ENCODE measurements at regions not wholly inside any gene's neighbourhood (a gene's known extent, or its start where the extent isn't known, plus 50 kb on each side); places are given as distances from the start of the nearest gene placed in this dataset.
A peak's percentile ranks its signal among the peaks of the same experiment; 100 is the strongest.

DNA sequence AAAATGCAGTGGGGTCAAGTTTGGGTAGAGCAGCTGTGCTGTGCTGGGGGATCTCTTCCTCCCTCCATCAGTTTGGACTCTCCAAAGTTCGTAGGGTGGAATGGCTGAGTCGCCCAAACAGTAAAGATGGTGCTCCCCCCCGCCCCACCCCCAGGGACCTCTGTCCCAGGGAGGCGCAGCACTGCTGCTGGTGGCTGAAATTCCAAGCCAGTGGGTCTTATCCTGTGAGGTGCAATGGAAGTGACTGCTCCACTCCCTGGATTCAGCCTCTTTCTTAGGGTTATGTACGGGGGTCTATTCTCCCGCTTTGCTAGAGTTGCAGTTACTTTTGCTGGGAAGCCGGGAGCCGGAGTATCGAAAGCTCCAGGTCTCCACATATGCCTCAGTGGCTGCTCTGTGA is 97.5 kb upstream of the CTAGE1 start:
- Mint-ChIP-seq H3K36me3 (no peaks in the 10 kb centered on the region), H3K9me3 (peaks cover 0 to 6% (median 0%) of the 10 kb centered on the region in 8 donors), H3K27ac (no peak overlapping the region), H3K27me3 (peaks cover 0 to 3% of the 10 kb centered on the region in 2 donors), H3K4me1 (no peaks in the 10 kb centered on the region), H3K4me3 (no peak overlapping the region)
- Histone ChIP-seq H3K27me3 (ENCODE audit: insufficient read depth, low read length) (no peaks in the 10 kb centered on the region), H3K4me3 (ENCODE audit: low read length in 2 of 2) (no peak overlapping the region), H3K36me3 (ENCODE audit: insufficient read depth, low read length) (no peaks in the 10 kb centered on the region), H3K27ac (ENCODE audit: low read depth, low read length) (no peak overlapping the region), H3K9me3 (ENCODE audit: control insufficient read depth in 1 of 2, low read length in 2 of 2) (no peaks in the 10 kb centered on the region), H3K4me1 (ENCODE audit: insufficient read depth, low read length) (no peaks in the 10 kb centered on the region)
- ChIA-PET POLR2A (ENCODE audit: partially characterized antibody) (no interaction called here), CTCF (ENCODE audit: partially characterized antibody) (no interaction called here)
- no peak for DNase-seq
- intact Hi-C loops (cut with micrococcal nuclease): loop anchor here (10.0 kb wide), 1 partner anchor 60 kb away; no protein-coding TSS in a partner anchor

DNA sequence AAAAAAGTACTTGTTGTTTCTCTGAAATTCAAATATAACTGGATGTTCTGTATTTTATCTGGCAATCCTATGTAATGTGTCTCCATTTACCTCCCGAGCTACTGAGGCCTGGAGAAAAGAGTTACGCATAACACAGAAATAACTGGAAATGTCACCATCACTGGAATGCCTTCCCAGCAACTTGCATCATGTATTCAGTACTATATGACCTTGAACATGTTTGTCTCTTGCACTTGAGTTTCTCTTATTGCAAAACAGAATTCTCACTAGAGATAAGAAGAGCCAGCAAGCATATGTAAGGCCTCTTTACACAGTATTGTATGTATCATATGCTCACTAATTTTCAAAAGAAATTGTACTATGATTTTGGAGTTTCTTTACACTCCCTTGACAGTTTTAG is 99.6 kb upstream of the CTAGE1 start:
- intact Hi-C loops (cut with micrococcal nuclease): loop anchor here (10.0 kb wide), 1 partner anchor 57 kb away; no protein-coding TSS in a partner anchor
- H3K27me3 Mint-ChIP-seq: peaks cover 0 to 8% of the 10 kb centered on the region in 2 donors
- no peak for DNase-seq
- H3K4me3 Mint-ChIP-seq: no peak overlapping the region
- no peaks in the 10 kb centered on the region for H3K4me1 Mint-ChIP-seq
- no peak overlapping the region for H3K27ac Mint-ChIP-seq
- Histone ChIP-seq H3K27me3 (ENCODE audit: insufficient read depth, low read length) (no peaks in the 10 kb centered on the region), H3K4me1 (ENCODE audit: insufficient read depth, low read length) (no peaks in the 10 kb centered on the region), H3K36me3 (ENCODE audit: insufficient read depth, low read length) (no peaks in the 10 kb centered on the region), H3K27ac (ENCODE audit: low read depth, low read length) (no peak overlapping the region), H3K4me3 (ENCODE audit: low read length in 2 of 2) (no peak overlapping the region), H3K9me3 (ENCODE audit: control insufficient read depth in 1 of 2, low read length in 2 of 2) (no peaks in the 10 kb centered on the region)
- CTCF ChIA-PET (ENCODE audit: partially characterized antibody): no interaction called here
- H3K9me3 Mint-ChIP-seq: peaks cover 0 to 6% (median 0%) of the 10 kb centered on the region in 8 donors
- POLR2A ChIA-PET (ENCODE audit: partially characterized antibody): no interaction called here
- no peaks in the 10 kb centered on the region for H3K36me3 Mint-ChIP-seq

DNA sequence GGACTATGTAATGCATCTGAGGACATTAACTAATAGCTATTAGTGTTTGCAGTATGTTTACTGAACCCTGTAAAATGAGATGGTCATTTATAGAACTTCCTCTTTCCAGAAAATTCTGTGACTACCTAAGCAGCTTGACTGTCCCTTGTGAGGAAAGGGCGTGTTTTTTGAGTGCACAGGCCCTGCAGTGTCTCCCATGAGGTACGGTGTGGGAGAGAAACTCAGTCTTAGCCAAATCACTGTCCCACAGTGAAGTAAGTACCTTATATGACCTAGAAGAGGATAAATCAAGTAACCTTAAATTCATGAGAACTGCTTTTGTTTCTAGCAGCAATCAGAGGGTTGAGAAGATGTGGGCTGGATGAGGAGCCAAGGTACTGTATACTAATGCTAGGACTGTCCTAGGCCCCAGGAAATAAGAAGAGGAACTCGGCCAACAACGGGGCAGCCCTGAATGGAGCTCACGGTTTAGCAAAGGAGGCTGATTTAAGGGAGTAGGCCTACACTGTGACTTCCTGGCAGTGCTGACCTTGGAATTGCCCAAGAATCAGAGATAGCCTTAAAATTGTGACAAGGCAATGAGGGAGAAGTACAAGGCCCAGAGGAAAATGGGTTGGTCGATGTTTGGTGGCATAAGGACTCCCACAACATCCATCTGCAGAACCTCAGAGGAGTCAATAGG is 103.5 kb upstream of the CTAGE1 start:
- Histone ChIP-seq H3K36me3 (ENCODE audit: insufficient read depth, low read length) (no peaks in the 10 kb centered on the region), H3K27me3 (ENCODE audit: insufficient read depth, low read length) (no peaks in the 10 kb centered on the region), H3K4me1 (ENCODE audit: insufficient read depth, low read length) (no peaks in the 10 kb centered on the region), H3K4me3 (ENCODE audit: low read length in 2 of 2) (no peak overlapping the region), H3K9me3 (ENCODE audit: control insufficient read depth in 1 of 2, low read length in 2 of 2) (no peaks in the 10 kb centered on the region), H3K27ac (ENCODE audit: low read depth, low read length) (no peak overlapping the region)
- Mint-ChIP-seq H3K27ac (no peak overlapping the region), H3K36me3 (no peaks in the 10 kb centered on the region), H3K9me3 (peaks cover 0 to 5% (median 2%) of the 10 kb centered on the region in 8 donors), H3K4me3 (no peak overlapping the region), H3K4me1 (no peaks in the 10 kb centered on the region), H3K27me3 (peaks cover 0 to 7% of the 10 kb centered on the region in 2 donors)
- POLR2A ChIA-PET (ENCODE audit: partially characterized antibody): no interaction called here
- no peak for DNase-seq
- CTCF ChIA-PET (ENCODE audit: partially characterized antibody): no interaction called here
- intact Hi-C loops (cut with micrococcal nuclease): no loop called here

DNA sequence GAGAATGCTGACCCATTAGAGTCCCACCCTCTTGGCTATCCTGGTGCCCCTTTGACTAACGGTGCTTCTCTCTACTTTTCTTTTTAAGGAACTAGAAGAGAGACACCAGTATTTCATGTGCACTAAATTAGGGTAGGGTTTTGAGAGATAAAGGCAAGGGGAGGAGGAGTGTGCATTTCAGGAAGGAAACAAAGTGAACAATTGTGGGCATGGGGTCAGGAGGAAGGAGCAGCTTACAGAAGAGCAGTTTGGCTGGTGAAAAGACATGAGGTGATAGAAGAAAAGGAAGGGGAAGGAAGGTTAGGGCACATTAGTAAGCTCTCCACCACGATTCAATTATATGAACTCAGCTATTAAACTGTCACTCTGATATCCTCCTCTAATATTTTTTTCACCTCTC is 105.8 kb upstream of the CTAGE1 start:
- intact Hi-C loops (cut with micrococcal nuclease): no loop called here
- no peaks in the 10 kb centered on the region for H3K9me3 ChIP-seq (ENCODE audit: control insufficient read depth in 1 of 2, low read length in 2 of 2)
- H3K27ac Mint-ChIP-seq: peak overlapping the region in 1 of 7 donors; percentile 2
- H3K4me1 Mint-ChIP-seq: no peaks in the 10 kb centered on the region
- peaks cover 2 to 5% of the 10 kb centered on the region in 2 donors for H3K27me3 Mint-ChIP-seq
- no peak for DNase-seq
- CTCF ChIA-PET (ENCODE audit: partially characterized antibody): no interaction called here
- H3K4me3 Mint-ChIP-seq: no peak overlapping the region
- H3K36me3 Mint-ChIP-seq: no peaks in the 10 kb centered on the region
- POLR2A ChIA-PET (ENCODE audit: partially characterized antibody): no interaction called here
- no peaks in the 10 kb centered on the region for H3K36me3 ChIP-seq (ENCODE audit: insufficient read depth, low read length)
- H3K4me1 ChIP-seq (ENCODE audit: insufficient read depth, low read length): no peaks in the 10 kb centered on the region
- H3K4me3 ChIP-seq (ENCODE audit: low read length in 2 of 2): no peak overlapping the region
- H3K9me3 Mint-ChIP-seq: peaks cover 0 to 10% (median 6%) of the 10 kb centered on the region in 8 donors
- no peak overlapping the region for H3K27ac ChIP-seq (ENCODE audit: low read depth, low read length)
- no peaks in the 10 kb centered on the region for H3K27me3 ChIP-seq (ENCODE audit: insufficient read depth, low read length)

DNA sequence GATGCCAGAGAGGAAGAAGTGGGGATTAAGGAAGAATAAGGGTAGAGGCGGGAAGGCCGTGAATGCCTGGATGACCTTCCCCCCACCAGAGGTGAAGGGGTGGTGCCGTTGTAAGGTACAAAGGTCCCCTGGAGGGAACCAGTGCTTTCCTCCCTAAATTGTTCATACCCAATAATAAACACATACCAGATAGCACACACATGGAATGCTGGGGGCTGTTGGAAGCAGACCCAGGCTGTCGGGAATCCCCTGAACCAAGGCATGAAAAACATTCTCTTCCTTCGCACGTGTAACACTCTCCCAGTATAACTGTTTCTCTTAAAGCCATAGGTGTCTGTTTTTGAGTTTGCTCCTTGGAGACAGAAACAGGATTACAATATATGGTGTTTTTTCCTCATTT is 107.1 kb upstream of the CTAGE1 start:
- intact Hi-C loops (cut with micrococcal nuclease): no loop called here
- H3K4me1 Mint-ChIP-seq: no peaks in the 10 kb centered on the region
- H3K4me3 ChIP-seq (ENCODE audit: low read length in 2 of 2): no peak overlapping the region
- H3K27ac Mint-ChIP-seq: no peak overlapping the region
- peaks cover 2 to 5% of the 10 kb centered on the region in 2 donors for H3K27me3 Mint-ChIP-seq
- no peak overlapping the region for H3K4me3 Mint-ChIP-seq
- H3K27ac ChIP-seq (ENCODE audit: low read depth, low read length): no peak overlapping the region
- ChIA-PET POLR2A (ENCODE audit: partially characterized antibody) (no interaction called here), CTCF (ENCODE audit: partially characterized antibody) (no interaction called here)
- H3K9me3 Mint-ChIP-seq: peaks cover 0 to 11% (median 8%) of the 10 kb centered on the region in 8 donors
- no peaks in the 10 kb centered on the region for H3K4me1 ChIP-seq (ENCODE audit: insufficient read depth, low read length)
- H3K36me3 Mint-ChIP-seq: no peaks in the 10 kb centered on the region
- no peaks in the 10 kb centered on the region for H3K36me3 ChIP-seq (ENCODE audit: insufficient read depth, low read length)
- H3K27me3 ChIP-seq (ENCODE audit: insufficient read depth, low read length): no peaks in the 10 kb centered on the region
- no peak for DNase-seq
- H3K9me3 ChIP-seq (ENCODE audit: control insufficient read depth in 1 of 2, low read length in 2 of 2): no peaks in the 10 kb centered on the region

DNA sequence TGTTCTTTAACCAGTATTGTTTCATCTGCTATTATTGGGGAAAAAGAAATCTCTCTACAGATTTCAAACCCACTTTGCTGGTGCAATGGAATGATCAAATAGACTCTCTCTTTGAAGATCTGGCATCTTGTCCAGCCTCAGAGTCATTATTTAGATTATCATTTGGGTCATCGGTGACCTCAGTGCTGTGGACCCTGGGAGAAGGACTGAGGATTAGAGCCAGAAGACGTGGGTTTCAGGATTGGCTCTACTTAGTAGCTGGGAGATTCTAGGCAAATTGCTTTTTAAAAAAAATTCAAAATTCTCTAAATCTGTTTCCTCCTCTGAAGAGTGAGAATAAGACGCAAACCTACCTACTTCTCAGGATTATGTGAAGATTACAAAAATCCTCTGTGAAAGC is 107.6 kb upstream of the CTAGE1 start:
- Mint-ChIP-seq H3K4me3 (no peak overlapping the region), H3K4me1 (no peaks in the 10 kb centered on the region), H3K27ac (no peak overlapping the region), H3K27me3 (peaks cover 2 to 5% of the 10 kb centered on the region in 2 donors), H3K9me3 (peaks cover 0 to 11% (median 8%) of the 10 kb centered on the region in 8 donors), H3K36me3 (no peaks in the 10 kb centered on the region)
- Histone ChIP-seq H3K27me3 (ENCODE audit: insufficient read depth, low read length) (no peaks in the 10 kb centered on the region), H3K36me3 (ENCODE audit: insufficient read depth, low read length) (no peaks in the 10 kb centered on the region), H3K27ac (ENCODE audit: low read depth, low read length) (no peak overlapping the region), H3K9me3 (ENCODE audit: control insufficient read depth in 1 of 2, low read length in 2 of 2) (no peaks in the 10 kb centered on the region), H3K4me3 (ENCODE audit: low read length in 2 of 2) (no peak overlapping the region), H3K4me1 (ENCODE audit: insufficient read depth, low read length) (no peaks in the 10 kb centered on the region)
- CTCF ChIA-PET (ENCODE audit: partially characterized antibody): no interaction called here
- DNase-seq: no peak
- POLR2A ChIA-PET (ENCODE audit: partially characterized antibody): no interaction called here
- intact Hi-C loops (cut with micrococcal nuclease): no loop called here

DNA sequence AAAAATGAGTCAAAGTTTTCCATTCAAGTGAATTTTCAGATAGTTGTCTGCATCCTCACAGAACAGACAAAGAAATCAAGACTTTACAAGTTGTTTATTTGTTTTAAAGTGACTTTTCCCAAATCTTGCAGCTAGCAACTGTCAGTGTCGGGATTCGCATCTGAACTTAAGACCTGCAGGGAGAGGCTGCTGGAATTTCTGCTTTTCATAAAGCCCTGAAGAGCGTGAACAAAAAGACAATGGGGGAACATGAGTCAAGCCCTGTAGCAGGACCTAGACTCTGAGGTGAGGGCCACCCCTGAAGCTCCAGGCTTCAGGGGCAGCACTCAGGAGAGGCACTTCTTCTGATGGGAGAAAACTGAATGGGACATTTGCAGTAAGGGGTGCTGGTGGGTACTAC is 108.2 kb upstream of the CTAGE1 start:
- Mint-ChIP-seq H3K4me3 (no peak overlapping the region), H3K9me3 (peaks cover 0 to 11% (median 8%) of the 10 kb centered on the region in 8 donors), H3K27ac (no peak overlapping the region), H3K27me3 (peaks cover 2 to 5% of the 10 kb centered on the region in 2 donors), H3K4me1 (no peaks in the 10 kb centered on the region), H3K36me3 (no peaks in the 10 kb centered on the region)
- intact Hi-C loops (cut with micrococcal nuclease): no loop called here
- H3K27me3 ChIP-seq (ENCODE audit: insufficient read depth, low read length): no peaks in the 10 kb centered on the region
- ChIA-PET POLR2A (ENCODE audit: partially characterized antibody) (no interaction called here), CTCF (ENCODE audit: partially characterized antibody) (no interaction called here)
- H3K4me3 ChIP-seq (ENCODE audit: low read length in 2 of 2): no peak overlapping the region
- no peaks in the 10 kb centered on the region for H3K36me3 ChIP-seq (ENCODE audit: insufficient read depth, low read length)
- no peaks in the 10 kb centered on the region for H3K9me3 ChIP-seq (ENCODE audit: control insufficient read depth in 1 of 2, low read length in 2 of 2)
- H3K27ac ChIP-seq (ENCODE audit: low read depth, low read length): no peak overlapping the region
- DNase-seq: no peak
- H3K4me1 ChIP-seq (ENCODE audit: insufficient read depth, low read length): no peaks in the 10 kb centered on the region

Measured in CD4-positive, alpha-beta memory T cell (primary cell).